ENCODE measurements at regions not wholly inside any gene's neighbourhood (a gene's known extent, or its start where the extent isn't known, plus 50 kb on each side); places are given as distances from the start of the nearest gene placed in this dataset.

DNA sequence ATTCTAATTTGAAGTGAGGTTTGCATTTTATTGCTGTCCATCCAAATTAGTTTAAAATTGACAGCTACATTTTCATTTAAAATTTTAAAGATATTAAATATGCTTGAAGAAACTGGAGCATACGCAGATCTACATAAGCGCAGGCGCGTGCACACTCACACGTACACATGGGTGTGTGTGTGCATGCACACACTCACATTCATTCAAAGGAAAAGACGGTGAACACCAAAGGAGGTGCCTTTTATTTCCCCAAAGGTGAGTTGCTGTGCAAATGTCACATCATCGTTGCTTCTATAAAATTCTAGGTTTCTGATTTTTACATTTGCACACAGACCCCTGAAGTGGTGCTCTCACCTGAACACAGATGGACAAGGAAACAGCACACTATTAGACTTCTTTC lies 194.2 kb downstream of the GRB14 start:
- H3K9me3 ChIP-seq: no peaks in the 10 kb centered on the region
- H3K27ac ChIP-seq: no peak overlapping the region
- H3K4me3 ChIP-seq: no peak overlapping the region
- TF ChIP-seq, protein P1, sequence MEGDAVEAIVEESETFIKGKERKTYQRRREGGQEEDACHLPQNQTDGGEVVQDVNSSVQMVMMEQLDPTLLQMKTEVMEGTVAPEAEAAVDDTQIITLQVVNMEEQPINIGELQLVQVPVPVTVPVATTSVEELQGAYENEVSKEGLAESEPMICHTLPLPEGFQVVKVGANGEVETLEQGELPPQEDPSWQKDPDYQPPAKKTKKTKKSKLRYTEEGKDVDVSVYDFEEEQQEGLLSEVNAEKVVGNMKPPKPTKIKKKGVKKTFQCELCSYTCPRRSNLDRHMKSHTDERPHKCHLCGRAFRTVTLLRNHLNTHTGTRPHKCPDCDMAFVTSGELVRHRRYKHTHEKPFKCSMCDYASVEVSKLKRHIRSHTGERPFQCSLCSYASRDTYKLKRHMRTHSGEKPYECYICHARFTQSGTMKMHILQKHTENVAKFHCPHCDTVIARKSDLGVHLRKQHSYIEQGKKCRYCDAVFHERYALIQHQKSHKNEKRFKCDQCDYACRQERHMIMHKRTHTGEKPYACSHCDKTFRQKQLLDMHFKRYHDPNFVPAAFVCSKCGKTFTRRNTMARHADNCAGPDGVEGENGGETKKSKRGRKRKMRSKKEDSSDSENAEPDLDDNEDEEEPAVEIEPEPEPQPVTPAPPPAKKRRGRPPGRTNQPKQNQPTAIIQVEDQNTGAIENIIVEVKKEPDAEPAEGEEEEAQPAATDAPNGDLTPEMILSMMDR (IDR thresholded peaks at IDR 0.05): no peak
- no peak for DNase-seq (ENCODE audit: low spot score)
- H3K4me1 ChIP-seq: no peaks in the 10 kb centered on the region
- no peaks in the 10 kb centered on the region for H3K27me3 ChIP-seq
- H3K36me3 ChIP-seq: no peaks in the 10 kb centered on the region

DNA sequence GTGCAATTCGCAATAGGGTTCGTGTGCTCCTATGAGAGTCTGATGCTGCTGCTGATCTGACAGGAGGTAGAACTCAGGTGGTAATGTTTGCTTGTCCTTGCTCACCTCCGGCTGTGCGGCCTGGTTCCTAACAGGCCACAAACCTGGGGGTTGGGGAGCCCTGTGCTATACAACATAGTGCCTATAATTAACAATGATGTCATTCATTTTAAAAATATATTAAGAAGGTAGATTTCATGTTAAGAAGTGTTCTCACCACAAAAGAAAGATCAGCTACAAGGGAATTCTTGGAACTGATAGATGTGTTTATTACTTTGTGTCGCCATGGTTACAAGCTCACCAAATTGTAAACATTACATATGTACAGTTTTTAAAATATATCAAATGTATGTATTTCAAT lies 200.5 kb downstream of the GRB14 start:
- H3K27ac ChIP-seq: no peak overlapping the region
- H3K27me3 ChIP-seq: no peaks in the 10 kb centered on the region
- TF ChIP-seq, protein P1 (IDR thresholded peaks at IDR 0.05): no peak
- no peak for DNase-seq (ENCODE audit: low spot score)
- no peaks in the 10 kb centered on the region for H3K9me3 ChIP-seq
- H3K4me3 ChIP-seq: no peak overlapping the region
- H3K36me3 ChIP-seq: no peaks in the 10 kb centered on the region
- no peaks in the 10 kb centered on the region for H3K4me1 ChIP-seq

- Histone ChIP-seq H3K27ac (no peak overlapping the region), H3K4me3 (no peak overlapping the region), H3K9me3 (no peaks in the 10 kb centered on the region), H3K27me3 (no peaks in the 10 kb centered on the region), H3K4me1 (no peaks in the 10 kb centered on the region), H3K36me3 (no peaks in the 10 kb centered on the region)
- TF ChIP-seq, protein P1 (IDR thresholded peaks at IDR 0.05): no peak
- DNase-seq (ENCODE audit: low spot score): no peak
Observed at GRCh38 chr2:164412831-164413230, 208.5 kb downstream of the GRB14 start.

GRCh38 chr2:164389411-164389810 lies 231.9 kb downstream of the GRB14 start:
- no peaks in the 10 kb centered on the region for H3K27me3 ChIP-seq
- H3K4me3 ChIP-seq: no peak overlapping the region
- H3K27ac ChIP-seq: no peak overlapping the region
- no peaks in the 10 kb centered on the region for H3K4me1 ChIP-seq
- no peaks in the 10 kb centered on the region for H3K9me3 ChIP-seq
- TF ChIP-seq, protein P1 (IDR thresholded peaks at IDR 0.05): no peak
- H3K36me3 ChIP-seq: no peaks in the 10 kb centered on the region
- DNase-seq (ENCODE audit: low spot score): no peak

GRCh38 chr2:164388511-164388910 lies 232.8 kb downstream of the GRB14 start:
- no peaks in the 10 kb centered on the region for H3K27me3 ChIP-seq
- no peaks in the 10 kb centered on the region for H3K9me3 ChIP-seq
- no peak overlapping the region for H3K4me3 ChIP-seq
- no peak overlapping the region for H3K27ac ChIP-seq
- no peaks in the 10 kb centered on the region for H3K4me1 ChIP-seq
- no peak for DNase-seq (ENCODE audit: low spot score)
- no peaks in the 10 kb centered on the region for H3K36me3 ChIP-seq
- TF ChIP-seq, protein P1 (IDR thresholded peaks at IDR 0.05): no peak

- H3K27ac ChIP-seq: no peak overlapping the region
- no peak overlapping the region for H3K4me3 ChIP-seq
- no peaks in the 10 kb centered on the region for H3K36me3 ChIP-seq
- no peaks in the 10 kb centered on the region for H3K9me3 ChIP-seq
- DNase-seq (ENCODE audit: low spot score): no peak
- TF ChIP-seq, protein P1 (IDR thresholded peaks at IDR 0.05): no peak
- no peaks in the 10 kb centered on the region for H3K4me1 ChIP-seq
- no peaks in the 10 kb centered on the region for H3K27me3 ChIP-seq
Observed at GRCh38 chr2:164386231-164386630, 235.1 kb downstream of the GRB14 start.
